Activated CD8-positive, alpha-beta T cell treated with anti-CD3 and anti-CD28 coated beads for 36 hours (primary cell): ENCODE measurements at regions not wholly inside any gene's neighbourhood (a gene's known extent, or its start where the extent isn't known, plus 50 kb on each side); places are given as distances from the start of the nearest gene placed in this dataset.

Experiments used
- ATAC-seq: fragments of 200-7000 bp; cut with Tn5 transposase; one replicate; pipeline ENCODE4 v1.10.0; 2021; ENCODE audit warnings: mild to moderate bottlenecking, moderate library complexity
- CTCF ChIA-PET: fragments of 350-600 bp; sonication (Branson Sonifier 250); formaldehyde crosslinking; loops from one replicate; lab custom pipeline; 2021; ENCODE audit warnings: antibody characterized with exemption; lab: Charles Lee
- POLR2A ChIA-PET: fragments of 350-600 bp; sonication (Branson Sonifier 250); formaldehyde crosslinking; loops from one replicate; lab custom pipeline; 2021; ENCODE audit warnings: antibody characterized with exemption; lab: Charles Lee
- DNase-seq: peaks from one replicate; pipeline ENCODE4 v3.0.0-alpha.2; 2020
- H3K27ac Mint-ChIP-seq: one replicate; pipeline ENCODE4 v1.8.0; 2021; ENCODE audit warnings: mild to moderate bottlenecking, mixed read lengths
- H3K27me3 Mint-ChIP-seq: one replicate; pipeline ENCODE4 v1.8.0; 2021; ENCODE audit warnings: mixed read lengths
- H3K36me3 Mint-ChIP-seq: one replicate; pipeline ENCODE4 v1.8.0; 2021; ENCODE audit warnings: low read depth, mixed read lengths
- H3K4me1 Mint-ChIP-seq: one replicate; pipeline ENCODE4 v1.8.0; 2021; ENCODE audit warnings: low read depth, mixed read lengths
- H3K4me3 Mint-ChIP-seq: one replicate; pipeline ENCODE4 v1.8.0; 2021; ENCODE audit warnings: mild to moderate bottlenecking, moderate library complexity, mixed read lengths
- H3K9me3 Mint-ChIP-seq: one replicate; pipeline ENCODE4 v1.8.0; 2021; ENCODE audit warnings: mixed read lengths
- CTCF ChIP-seq: fragments of 200-600 bp; IDR thresholded peaks from one replicate; pipeline ENCODE4 v1.8.0; 2022; ENCODE audit warnings: antibody characterized with exemption, mild to moderate bottlenecking
- intact Hi-C: fragments of 100-400 bp; cut with micrococcal nuclease; formaldehyde crosslinking; loops from one replicate; pipeline ENCODE4 v1.10.0; 2022

- intact Hi-C loops: no loop called here
- no peak overlapping the region for H3K4me3 Mint-ChIP-seq
- no peaks in the 10 kb centered on the region for H3K36me3 Mint-ChIP-seq
- no peaks in the 10 kb centered on the region for H3K27me3 Mint-ChIP-seq
- no peak for ATAC-seq
- H3K27ac Mint-ChIP-seq: no peak overlapping the region
- ChIA-PET POLR2A (no interaction called here), CTCF (no interaction called here)
- H3K4me1 Mint-ChIP-seq: no peaks in the 10 kb centered on the region
- no peaks in the 10 kb centered on the region for H3K9me3 Mint-ChIP-seq
- DNase-seq: no peak
- TF ChIP-seq CTCF: no peak
These were observed 51.9 kb upstream of the EPHA7 start for GRCh38 chr6:93471281-93471680.
